Erythroblast (primary cell): ENCODE measurements at regions not wholly inside any gene's neighbourhood (a gene's known extent, or its start where the extent isn't known, plus 50 kb on each side); places are given as distances from the start of the nearest gene placed in this dataset.

Experiments used
- DNase-seq, 2 experiments: peaks; one replicate each; lab custom pipeline; 2025; lab: John Stamatoyannopoulos, UW
- GATA1 ChIP-seq: IDR thresholded peaks from 2 replicates; pipeline ENCODE4 v1.6.1; 2011; ENCODE audit warnings: low read depth, mild to moderate bottlenecking, control low read depth, low read length, moderate library complexity
- POLR2A ChIP-seq: IDR thresholded peaks from 2 replicates; pipeline ENCODE4 v1.6.1; 2011; ENCODE audit warnings: mild to moderate bottlenecking, low read length

GRCh38 chr3:115332998-115333397 lies 185.9 kb upstream of the ZBTB20 start:
- no peak for DNase-seq
- TF ChIP-seq POLR2A, result no peak
- no peak for TF ChIP-seq GATA1

DNA sequence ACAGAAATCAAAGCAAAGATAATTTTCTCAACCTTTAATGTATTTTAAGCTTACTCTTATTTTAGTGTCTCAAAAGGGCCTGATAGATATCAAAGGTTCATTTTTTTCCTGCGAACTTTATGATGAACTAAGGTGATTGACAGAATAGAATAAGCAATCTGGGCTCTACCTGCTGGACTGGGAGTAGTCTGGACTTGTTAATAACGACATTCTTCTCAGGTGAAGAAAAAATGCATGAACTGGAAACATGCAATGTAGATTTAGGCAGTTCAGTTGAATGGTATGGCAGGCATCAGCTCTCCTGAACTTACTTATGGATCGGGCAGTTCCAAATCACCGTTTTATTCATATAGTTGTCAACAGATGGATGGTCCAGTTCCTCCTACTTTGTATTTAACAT lies 189.7 kb upstream of the ZBTB20 start:
- TF ChIP-seq GATA1, result no peak
- no peak for TF ChIP-seq POLR2A
- no peak for DNase-seq

GRCh38 chr3:115340586-115340985 lies 193.5 kb upstream of the ZBTB20 start:
- DNase-seq, result no peak
- TF ChIP-seq POLR2A, result no peak
- TF ChIP-seq GATA1, result no peak

DNA sequence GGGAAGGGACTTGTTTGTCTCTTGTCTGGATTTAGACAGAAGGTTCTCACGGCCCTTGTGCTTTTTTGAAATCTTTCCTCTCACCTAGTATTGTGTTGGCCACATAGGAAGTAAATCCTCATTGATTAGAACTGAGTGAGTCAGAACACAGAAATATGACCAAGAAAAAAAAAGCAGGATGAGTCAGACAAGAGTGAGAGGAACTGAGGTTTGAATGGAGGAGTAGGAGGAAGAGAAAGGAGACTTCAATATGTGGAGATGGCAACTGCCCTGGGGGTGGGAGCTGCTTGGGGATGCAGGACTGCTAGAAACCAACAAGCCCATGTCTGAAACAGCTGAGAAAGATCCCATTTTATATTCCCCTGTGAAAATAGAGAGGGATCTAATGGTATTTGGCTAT lies 194.1 kb upstream of the ZBTB20 start:
- no peak for DNase-seq
- no peak for TF ChIP-seq POLR2A
- TF ChIP-seq GATA1, result no peak

- no peak for DNase-seq
- TF ChIP-seq GATA1 (no peak), POLR2A (no peak)
Observed at GRCh38 chr3:115347737-115348136, 200.6 kb upstream of the ZBTB20 start.

GRCh38 chr3:115348412-115348811 lies 201.3 kb upstream of the ZBTB20 start:
- TF ChIP-seq POLR2A, result no peak
- no peak for TF ChIP-seq GATA1
- DNase-seq, result no peak

DNA sequence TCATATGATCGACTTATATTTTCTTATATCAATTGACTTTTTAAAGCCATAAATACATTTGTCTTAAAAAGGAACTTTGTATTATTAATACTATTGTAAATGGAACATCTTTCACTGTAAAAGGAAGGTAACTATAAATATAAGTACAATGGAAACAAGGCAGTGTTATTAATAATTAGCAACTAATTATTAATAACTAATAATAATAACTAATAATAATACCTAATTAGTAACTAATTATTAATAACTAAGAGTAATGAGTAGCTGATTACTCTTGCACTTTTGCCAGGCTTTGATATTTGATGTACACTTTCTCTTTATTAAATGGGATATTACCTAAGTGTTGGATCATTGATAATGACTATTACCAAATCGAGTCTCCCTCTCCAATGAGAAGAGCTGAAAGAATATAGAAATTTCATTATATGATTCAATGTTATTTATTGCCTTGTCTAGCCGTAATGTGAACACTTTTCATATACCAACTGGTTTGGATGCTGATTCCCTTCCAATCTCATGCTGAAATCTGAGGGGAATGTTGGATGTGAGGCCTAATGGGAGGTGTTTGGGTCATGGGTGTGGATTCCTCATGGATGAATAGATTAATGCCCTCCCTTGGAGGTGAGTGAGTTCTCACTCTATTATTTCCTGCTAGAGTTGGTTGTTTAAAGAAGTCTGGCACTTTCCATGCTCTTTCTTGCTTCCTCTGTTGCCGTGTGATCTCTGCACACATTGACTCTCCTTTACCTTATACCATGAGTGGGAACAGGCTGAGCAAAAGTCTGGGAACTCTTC lies 202.1 kb upstream of the ZBTB20 start:
- DNase-seq, result no peak
- no peak for TF ChIP-seq GATA1
- TF ChIP-seq POLR2A, result no peak

DNA sequence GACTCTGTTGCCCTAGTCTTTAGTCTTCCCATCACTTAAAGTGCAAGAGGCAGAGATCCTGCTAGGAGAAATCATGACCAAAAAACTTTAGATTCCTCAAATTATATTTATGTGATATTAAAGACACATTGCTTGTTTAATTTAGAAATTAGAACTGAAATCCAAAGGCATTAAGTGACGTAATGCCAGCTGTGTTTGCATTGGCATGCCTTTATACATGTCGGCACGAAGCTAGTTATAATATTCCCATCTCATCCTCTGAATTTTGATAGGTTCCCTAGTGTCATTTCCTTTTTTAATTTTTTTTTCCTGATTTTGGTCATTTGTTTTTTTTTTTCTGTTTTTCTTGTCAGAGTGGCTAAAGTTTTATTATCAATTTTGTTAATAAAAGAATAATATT lies 203.5 kb upstream of the ZBTB20 start:
- TF ChIP-seq POLR2A, result no peak
- TF ChIP-seq GATA1, result no peak
- no peak for DNase-seq

- DNase-seq, result no peak
- TF ChIP-seq GATA1 (no peak), POLR2A (no peak)
Observed at GRCh38 chr3:115351193-115351592, 204.1 kb upstream of the ZBTB20 start.

- no peak for TF ChIP-seq POLR2A
- TF ChIP-seq GATA1, result no peak
- no peak for DNase-seq
Observed at GRCh38 chr3:115354010-115354409, 206.9 kb upstream of the ZBTB20 start.

DNA sequence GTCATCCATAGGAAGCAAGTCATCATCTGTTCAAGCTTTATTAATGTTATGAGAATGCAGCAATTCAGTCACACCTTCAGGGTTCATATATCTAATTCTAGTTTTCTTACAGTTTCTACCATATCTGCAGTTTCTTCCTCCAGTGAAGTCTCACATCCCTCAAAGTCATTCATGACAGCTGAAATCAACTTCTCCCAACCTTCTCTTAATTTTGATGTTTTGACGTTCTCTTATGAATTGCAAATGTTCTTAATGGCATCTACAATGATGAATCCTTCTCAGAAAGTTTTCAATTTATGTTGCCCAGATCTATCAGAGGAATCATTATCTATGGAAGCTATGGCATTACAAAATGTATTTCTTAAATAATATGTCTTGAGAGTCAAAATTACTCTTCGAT lies 210.4 kb upstream of the ZBTB20 start:
- TF ChIP-seq POLR2A (no peak), GATA1 (no peak)
- no peak for DNase-seq

DNA sequence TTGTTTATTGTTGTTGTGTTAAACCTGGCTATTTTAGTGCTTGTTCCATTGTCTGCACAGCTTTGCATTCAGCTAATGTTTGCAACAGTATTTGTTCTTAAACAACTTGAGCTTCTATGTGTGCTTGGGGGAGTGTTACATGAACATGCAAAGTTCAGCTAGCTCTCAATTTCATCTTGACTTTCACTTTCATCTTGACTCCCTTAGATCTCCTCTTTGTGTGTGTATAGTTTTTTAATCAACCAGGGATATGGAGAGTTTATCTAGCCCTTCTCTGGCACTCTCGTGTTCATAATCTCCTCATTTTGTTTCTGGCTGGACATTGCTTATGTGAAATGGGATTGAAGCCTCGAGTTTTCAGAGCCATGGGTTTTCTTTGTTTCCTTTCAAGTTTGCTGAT lies 212.4 kb upstream of the ZBTB20 start:
- no peak for DNase-seq
- TF ChIP-seq GATA1 (no peak), POLR2A (no peak)

GRCh38 chr3:115361806-115362205 lies 214.7 kb upstream of the ZBTB20 start:
- no peak for TF ChIP-seq GATA1
- TF ChIP-seq POLR2A, result no peak
- no peak for DNase-seq

DNA sequence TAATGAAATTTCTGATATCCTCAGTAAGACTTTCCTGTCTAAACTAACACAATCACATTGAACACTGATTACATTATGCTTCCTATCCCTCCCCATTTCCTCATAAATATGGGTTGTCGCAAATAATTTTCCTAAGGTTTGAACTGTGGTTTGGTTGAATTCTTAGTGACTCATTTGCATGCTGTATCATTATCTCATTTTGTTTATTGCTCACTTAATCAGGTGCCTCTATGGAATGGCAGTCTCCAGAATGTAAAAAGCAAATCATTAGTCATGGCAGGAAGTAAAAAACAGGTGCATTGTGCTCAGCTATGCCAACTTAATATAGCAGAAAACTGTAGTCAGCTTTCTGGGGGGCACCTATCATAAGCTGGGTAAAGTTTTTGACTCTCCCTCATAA lies 216.0 kb upstream of the ZBTB20 start:
- TF ChIP-seq GATA1 (no peak), POLR2A (no peak)

DNA sequence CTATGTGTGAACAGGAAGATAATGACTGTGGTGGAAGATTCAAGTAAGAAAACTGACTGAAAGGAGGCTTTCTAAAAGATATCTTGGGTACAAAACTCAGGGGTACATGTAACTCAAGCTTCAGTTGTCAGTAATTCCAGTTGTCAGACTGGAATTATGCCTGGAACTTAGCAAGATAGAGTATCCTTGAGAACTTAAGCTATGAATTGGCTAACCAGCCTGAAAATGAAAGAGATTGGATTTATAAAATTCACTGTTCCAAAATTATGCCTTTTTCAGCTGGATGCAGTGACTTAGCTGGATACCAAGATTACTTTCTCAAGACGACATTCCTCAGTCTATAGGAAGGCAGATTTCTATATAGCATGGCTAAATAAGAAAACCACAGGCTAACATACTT lies 221.9 kb upstream of the ZBTB20 start:
- no peak for DNase-seq
- no peak for TF ChIP-seq GATA1
- TF ChIP-seq POLR2A, result no peak

More for the DNA sequence above, 216.0 kb upstream of the ZBTB20 start:
- no peak for DNase-seq
